Esophagus squamous epithelium (tissue), 4 donors: ENCODE measurements at regions not wholly inside any gene's neighbourhood (a gene's known extent, or its start where the extent isn't known, plus 50 kb on each side); places are given as distances from the start of the nearest gene placed in this dataset.

Experiments used
- POLR2A ChIP-seq, 4 donors: fragments of 450-650 bp; IDR thresholded peaks; one replicate each; pipeline ENCODE4 v1.6.1; 2017; ENCODE audit warnings: antibody characterized with exemption in 4 of 4, mild to moderate bottlenecking in 4 of 4, moderate library complexity in 3 of 4
- TF ChIP-seq, protein P1 (sequence below), 6 experiments: fragments of 450-650 bp in 4 of 6; fragments of 200-600 bp in 2 of 6; sonication (generic) in 2 of 6; IDR thresholded peaks; one replicate each; pipeline ENCODE4 v1.5.1; 2016 to 2019; ENCODE audit warnings: antibody characterized with exemption in 6 of 6, mild to moderate bottlenecking in 4 of 6, moderate library complexity in 4 of 6

GRCh38 chr4:138007572-138007971 lies 234.6 kb downstream of the SLC7A11 start:
- TF ChIP-seq, protein P1, sequence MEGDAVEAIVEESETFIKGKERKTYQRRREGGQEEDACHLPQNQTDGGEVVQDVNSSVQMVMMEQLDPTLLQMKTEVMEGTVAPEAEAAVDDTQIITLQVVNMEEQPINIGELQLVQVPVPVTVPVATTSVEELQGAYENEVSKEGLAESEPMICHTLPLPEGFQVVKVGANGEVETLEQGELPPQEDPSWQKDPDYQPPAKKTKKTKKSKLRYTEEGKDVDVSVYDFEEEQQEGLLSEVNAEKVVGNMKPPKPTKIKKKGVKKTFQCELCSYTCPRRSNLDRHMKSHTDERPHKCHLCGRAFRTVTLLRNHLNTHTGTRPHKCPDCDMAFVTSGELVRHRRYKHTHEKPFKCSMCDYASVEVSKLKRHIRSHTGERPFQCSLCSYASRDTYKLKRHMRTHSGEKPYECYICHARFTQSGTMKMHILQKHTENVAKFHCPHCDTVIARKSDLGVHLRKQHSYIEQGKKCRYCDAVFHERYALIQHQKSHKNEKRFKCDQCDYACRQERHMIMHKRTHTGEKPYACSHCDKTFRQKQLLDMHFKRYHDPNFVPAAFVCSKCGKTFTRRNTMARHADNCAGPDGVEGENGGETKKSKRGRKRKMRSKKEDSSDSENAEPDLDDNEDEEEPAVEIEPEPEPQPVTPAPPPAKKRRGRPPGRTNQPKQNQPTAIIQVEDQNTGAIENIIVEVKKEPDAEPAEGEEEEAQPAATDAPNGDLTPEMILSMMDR (IDR thresholded peaks at IDR 0.05), result peak in 2 of 6 experiments; percentile 10 to 35
- no peak for TF ChIP-seq POLR2A (IDR thresholded peaks at IDR 0.05)
